Loucy (cell line): ENCODE measurements at regions not wholly inside any gene's neighbourhood (a gene's known extent, or its start where the extent isn't known, plus 50 kb on each side); places are given as distances from the start of the nearest gene placed in this dataset.

Experiments used
- H2AFZ ChIP-seq: fragments of 200-600 bp; sonication (generic); 2 replicates; pipeline ENCODE4 v1.6.0; 2016; ENCODE audit warnings: antibody characterized with exemption, mild to moderate bottlenecking, low read length, moderate library complexity
- H3F3A ChIP-seq: fragments of 200-600 bp; 2 replicates; pipeline ENCODE4 v1.6.0; 2016; ENCODE audit warnings: antibody characterized with exemption, low read depth, mild to moderate bottlenecking
- H3K27me3 ChIP-seq: fragments of 200-600 bp; sonication (generic); 2 replicates; pipeline ENCODE4 v1.6.1; 2014; ENCODE audit warnings: low read length, mild to moderate bottlenecking; ENCODE audit not compliant: insufficient read depth, poor library complexity, severe bottlenecking
- H3K36me3 ChIP-seq: fragments of 200-600 bp; sonication (generic); 2 replicates; pipeline ENCODE4 v1.6.1; 2016; ENCODE audit warnings: low read length; ENCODE audit not compliant: insufficient read depth
- H3K4me1 ChIP-seq: fragments of 200-600 bp; sonication (generic); 2 replicates; pipeline ENCODE4 v1.5.1; 2014; ENCODE audit warnings: low read length, mild to moderate bottlenecking; ENCODE audit not compliant: insufficient read depth, poor library complexity, severe bottlenecking
- H3K4me2 ChIP-seq: fragments of 200-600 bp; sonication (generic); 2 replicates; pipeline ENCODE4 v1.6.0; 2014; ENCODE audit warnings: antibody characterized with exemption, low read length, low read depth, mild to moderate bottlenecking; ENCODE audit not compliant: poor library complexity, severe bottlenecking
- H3K4me3 ChIP-seq: fragments of 200-600 bp; sonication (generic); 2 replicates; pipeline ENCODE4 v1.5.1; 2014; ENCODE audit warnings: low read length, mild to moderate bottlenecking, mixed read lengths; ENCODE audit not compliant: poor library complexity, severe bottlenecking
- H3K79me2 ChIP-seq: fragments of 200-600 bp; sonication (generic); 2 replicates; pipeline ENCODE4 v1.6.1; 2014; ENCODE audit warnings: low read length; ENCODE audit not compliant: insufficient read depth
- H3K9ac ChIP-seq: fragments of 200-600 bp; sonication (generic); 2 replicates; pipeline ENCODE4 v1.6.0; 2014; ENCODE audit warnings: mild to moderate bottlenecking, low read depth, low read length, moderate library complexity; ENCODE audit not compliant: poor library complexity, severe bottlenecking
- H3K9me2 ChIP-seq: fragments of 200-600 bp; sonication (generic); replicated peaks from 2 replicates; pipeline ENCODE4 v1.6.1; 2016; ENCODE audit warnings: low read depth, low read length, mixed read lengths
- H3K9me3 ChIP-seq: fragments of 200-600 bp; sonication (generic); 2 replicates; pipeline ENCODE4 v1.6.1; 2014; ENCODE audit warnings: mild to moderate bottlenecking, antibody characterized with exemption, low read length, low read depth; ENCODE audit not compliant: insufficient read depth
- H4K20me1 ChIP-seq: fragments of 200-600 bp; sonication (generic); 2 replicates; pipeline ENCODE4 v1.6.0; 2014; ENCODE audit warnings: antibody characterized with exemption, low read length, mild to moderate bottlenecking; ENCODE audit not compliant: insufficient read depth, poor library complexity, severe bottlenecking
- EZH2phosphoT487 ChIP-seq: fragments of 200-600 bp; IDR thresholded peaks from 2 replicates; pipeline ENCODE4 v1.6.1; 2018; ENCODE audit warnings: antibody characterized with exemption, mild to moderate bottlenecking, moderate library complexity, borderline replicate concordance
- TF ChIP-seq, protein P1 (sequence below): fragments of 200-600 bp; sonication (generic); conservative IDR thresholded peaks from 2 replicates; pipeline ENCODE4 v1.5.1; 2014; ENCODE audit warnings: mild to moderate bottlenecking, antibody characterized with exemption, low read length

DNA sequence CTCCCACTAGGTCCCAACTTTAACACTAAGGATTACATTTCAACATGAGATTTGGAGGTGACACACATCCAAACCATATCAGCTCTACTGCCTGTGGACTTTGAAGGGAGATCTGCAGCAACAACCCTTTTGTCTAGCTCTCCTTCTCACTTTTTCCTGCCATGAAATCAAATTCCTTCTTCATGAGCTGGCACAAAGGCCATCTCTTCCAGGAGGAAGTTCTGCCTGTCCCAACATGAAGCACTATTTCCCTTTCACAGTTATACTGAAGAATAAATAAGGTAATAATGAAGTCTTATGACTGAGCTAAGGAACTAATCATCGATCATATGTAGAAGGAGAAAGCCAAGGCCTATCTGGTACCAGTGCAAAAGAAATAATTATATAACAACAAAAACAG, 253.5 kb upstream of the TENM4 start:
- Histone ChIP-seq H3K27me3 (no peaks in the 10 kb centered on the region), H3K4me2 (no peak overlapping the region), H3K4me3 (no peak overlapping the region), H2AFZ (no peak overlapping the region), H3K36me3 (no peaks in the 10 kb centered on the region), H3K4me1 (no peaks in the 10 kb centered on the region), H3K79me2 (no peaks in the 10 kb centered on the region), H3K9me2 (no peaks in the 10 kb centered on the region), H3F3A (no peaks in the 10 kb centered on the region), H4K20me1 (no peaks in the 10 kb centered on the region), H3K9me3 (no peaks in the 10 kb centered on the region), H3K9ac (no peak overlapping the region)
- no peak for TF ChIP-seq EZH2phosphoT487
- TF ChIP-seq, protein P1, sequence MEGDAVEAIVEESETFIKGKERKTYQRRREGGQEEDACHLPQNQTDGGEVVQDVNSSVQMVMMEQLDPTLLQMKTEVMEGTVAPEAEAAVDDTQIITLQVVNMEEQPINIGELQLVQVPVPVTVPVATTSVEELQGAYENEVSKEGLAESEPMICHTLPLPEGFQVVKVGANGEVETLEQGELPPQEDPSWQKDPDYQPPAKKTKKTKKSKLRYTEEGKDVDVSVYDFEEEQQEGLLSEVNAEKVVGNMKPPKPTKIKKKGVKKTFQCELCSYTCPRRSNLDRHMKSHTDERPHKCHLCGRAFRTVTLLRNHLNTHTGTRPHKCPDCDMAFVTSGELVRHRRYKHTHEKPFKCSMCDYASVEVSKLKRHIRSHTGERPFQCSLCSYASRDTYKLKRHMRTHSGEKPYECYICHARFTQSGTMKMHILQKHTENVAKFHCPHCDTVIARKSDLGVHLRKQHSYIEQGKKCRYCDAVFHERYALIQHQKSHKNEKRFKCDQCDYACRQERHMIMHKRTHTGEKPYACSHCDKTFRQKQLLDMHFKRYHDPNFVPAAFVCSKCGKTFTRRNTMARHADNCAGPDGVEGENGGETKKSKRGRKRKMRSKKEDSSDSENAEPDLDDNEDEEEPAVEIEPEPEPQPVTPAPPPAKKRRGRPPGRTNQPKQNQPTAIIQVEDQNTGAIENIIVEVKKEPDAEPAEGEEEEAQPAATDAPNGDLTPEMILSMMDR: no peak

DNA sequence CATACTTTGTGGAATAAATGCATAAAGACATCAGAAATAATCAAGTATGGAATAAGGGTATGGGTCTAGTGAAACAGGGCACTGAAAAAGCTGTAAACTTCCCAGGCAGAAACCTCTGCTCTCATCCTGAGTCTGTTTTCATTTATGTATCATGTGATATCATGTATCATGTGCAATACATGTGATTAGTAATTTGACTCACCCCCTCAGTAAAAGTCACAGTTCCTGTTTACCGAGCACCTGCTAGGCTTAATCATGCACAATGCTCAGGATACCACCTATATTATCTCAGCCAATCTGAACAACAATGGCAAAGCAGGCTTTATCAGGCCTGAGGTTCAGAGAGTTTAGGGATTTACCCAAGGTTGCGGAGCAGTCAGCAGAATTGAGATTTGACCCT, 250.6 kb upstream of the TENM4 start:
- H2AFZ ChIP-seq: no peak overlapping the region
- no peaks in the 10 kb centered on the region for H3K9me2 ChIP-seq
- H3K4me2 ChIP-seq: no peak overlapping the region
- H3K9me3 ChIP-seq: 0 out of 2 replicates have a peak, but pooled peaks cover 5% of the 10 kb centered on the region
- H4K20me1 ChIP-seq: no peaks in the 10 kb centered on the region
- H3K4me3 ChIP-seq: no peak overlapping the region
- no peaks in the 10 kb centered on the region for H3K36me3 ChIP-seq
- H3K9ac ChIP-seq: no peak overlapping the region
- no peaks in the 10 kb centered on the region for H3F3A ChIP-seq
- no peak for TF ChIP-seq EZH2phosphoT487
- TF ChIP-seq, protein P1: no peak
- H3K27me3 ChIP-seq: no peaks in the 10 kb centered on the region
- no peaks in the 10 kb centered on the region for H3K4me1 ChIP-seq
- H3K79me2 ChIP-seq: no peaks in the 10 kb centered on the region

DNA sequence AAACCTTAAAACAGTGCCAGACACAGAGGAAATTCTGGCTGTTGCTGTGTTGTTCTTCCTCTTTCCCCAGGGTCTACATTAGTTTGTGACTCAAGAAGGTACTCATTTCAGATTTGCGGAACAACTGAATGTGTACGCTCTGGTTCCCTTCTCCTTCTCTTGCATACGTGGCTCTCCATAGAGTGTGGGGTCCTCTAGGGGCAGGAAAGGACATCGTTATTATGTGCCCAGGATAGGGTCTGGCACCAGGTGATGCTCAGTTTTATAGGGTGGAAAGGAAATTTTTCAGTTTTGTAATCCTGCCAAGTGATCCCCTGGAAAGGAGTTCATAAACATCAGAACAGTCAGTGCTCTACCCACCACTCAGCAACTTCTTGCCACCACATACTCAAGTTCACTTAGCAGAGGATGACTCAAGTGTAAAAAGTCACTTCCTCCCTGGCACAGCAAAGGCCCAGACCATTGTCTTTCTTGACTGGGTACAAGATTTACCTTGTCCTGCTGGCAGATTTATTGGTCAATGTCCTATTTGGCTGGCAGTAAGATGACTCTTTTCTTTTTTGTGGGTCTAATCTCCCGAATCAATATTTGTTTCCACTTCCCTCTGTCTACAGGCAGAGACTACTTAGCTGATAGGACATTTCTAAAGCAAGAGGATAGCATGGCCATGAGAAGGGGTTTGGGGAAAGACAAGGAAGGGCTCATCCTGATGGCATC, 246.0 kb upstream of the TENM4 start:
- no peak overlapping the region for H3K4me2 ChIP-seq
- H3K27me3 ChIP-seq: no peaks in the 10 kb centered on the region
- H3K9ac ChIP-seq: no peak overlapping the region
- H2AFZ ChIP-seq: no peak overlapping the region
- no peak overlapping the region for H3K4me3 ChIP-seq
- H3K36me3 ChIP-seq: no peaks in the 10 kb centered on the region
- no peaks in the 10 kb centered on the region for H3K9me2 ChIP-seq
- no peaks in the 10 kb centered on the region for H4K20me1 ChIP-seq
- no peaks in the 10 kb centered on the region for H3F3A ChIP-seq
- H3K4me1 ChIP-seq: no peaks in the 10 kb centered on the region
- TF ChIP-seq, protein P1: no peak
- no peak for TF ChIP-seq EZH2phosphoT487
- H3K79me2 ChIP-seq: no peaks in the 10 kb centered on the region
- H3K9me3 ChIP-seq: 0 out of 2 replicates have a peak, but pooled peaks cover 9% of the 10 kb centered on the region
